ENCODE measurements at regions not wholly inside any gene's neighbourhood (a gene's known extent, or its start where the extent isn't known, plus 50 kb on each side); places are given as distances from the start of the nearest gene placed in this dataset.

GRCh38 chr12:84807249-84807648 lies 105.3 kb downstream of the SLC6A15 start:
- Histone ChIP-seq H3K4me2 (replicated peaks; ENCODE audit: extremely low read depth, low read length, poor library complexity, severe bottlenecking) (no peak overlapping the region), H3K4me1 (ENCODE audit: control insufficient read depth in 1 of 2, insufficient read depth in 2 of 2, low read length in 2 of 2) (no peaks in the 10 kb centered on the region), H3K9ac (ENCODE audit: insufficient read depth, low read length, poor library complexity, severe bottlenecking) (no peak overlapping the region), H3K79me2 (ENCODE audit: insufficient read depth, low read length) (no peaks in the 10 kb centered on the region), H3K27ac (ENCODE audit: low read depth in 1 of 2, low read length in 2 of 2) (no peak overlapping the region), H3K9me3 (replicated peaks in 1 of 2; ENCODE audit: control insufficient read depth in 1 of 2, insufficient read depth in 1 of 2, low read length in 2 of 2) (no peaks in the 10 kb centered on the region), H3K4me3 (replicated peaks in 1 of 3; ENCODE audit: low read depth in 2 of 3, low read length in 3 of 3) (no peak overlapping the region), H3K36me3 (replicated peaks in 1 of 2; ENCODE audit: control insufficient read depth in 1 of 2, insufficient read depth in 2 of 2, low read length in 2 of 2) (no peaks in the 10 kb centered on the region), H4K20me1 (ENCODE audit: insufficient read depth, low read length) (no peaks in the 10 kb centered on the region), H2AFZ (ENCODE audit: insufficient read depth, low read depth, low read length, poor library complexity, severe bottlenecking) (no peak overlapping the region), H3K27me3 (ENCODE audit: control insufficient read depth in 2 of 2, insufficient read depth in 2 of 2, low read length in 2 of 2) (no peaks in the 10 kb centered on the region)
- H3K27me3 Mint-ChIP-seq (ENCODE audit: low read depth in 3 of 3) = no peaks in the 10 kb centered on the region
- no peak for DNase-seq
- H3K36me3 Mint-ChIP-seq = no peaks in the 10 kb centered on the region
- intact Hi-C loops (cut with micrococcal nuclease) = no loop called here
- no peak overlapping the region for H3K4me3 Mint-ChIP-seq
- H3K27ac Mint-ChIP-seq = no peak overlapping the region
- TF ChIP-seq CTCF (IDR thresholded peaks at IDR 0.05) = no peak
- peaks cover 0 to 7% (median 0%) of the 10 kb centered on the region in 7 donors for H3K9me3 Mint-ChIP-seq
- no peaks in the 10 kb centered on the region for H3K4me1 Mint-ChIP-seq

- H3K36me3 ChIP-seq (replicated peaks in 1 of 2; ENCODE audit: control insufficient read depth in 1 of 2, insufficient read depth in 2 of 2, low read length in 2 of 2) = no peaks in the 10 kb centered on the region
- H3K4me1 Mint-ChIP-seq = no peaks in the 10 kb centered on the region
- H3K9me3 ChIP-seq (replicated peaks in 1 of 2; ENCODE audit: control insufficient read depth in 1 of 2, insufficient read depth in 1 of 2, low read length in 2 of 2) = no peaks in the 10 kb centered on the region
- H3K9me3 Mint-ChIP-seq = peaks cover 0 to 7% (median 0%) of the 10 kb centered on the region in 7 donors
- H3K27ac Mint-ChIP-seq = no peak overlapping the region
- WGBS (ENCODE audit: insufficient coverage) = no CpG with 5 or more reads among the region's 2 CpGs
- no peak overlapping the region for H3K4me3 Mint-ChIP-seq
- no peak for DNase-seq
- H3K27me3 Mint-ChIP-seq (ENCODE audit: low read depth in 3 of 3) = no peaks in the 10 kb centered on the region
- no peaks in the 10 kb centered on the region for H4K20me1 ChIP-seq (ENCODE audit: insufficient read depth, low read length)
- no peak overlapping the region for H2AFZ ChIP-seq (ENCODE audit: insufficient read depth, low read depth, low read length, poor library complexity, severe bottlenecking)
- no peaks in the 10 kb centered on the region for H3K27me3 ChIP-seq (ENCODE audit: control insufficient read depth in 2 of 2, insufficient read depth in 2 of 2, low read length in 2 of 2)
- H3K4me3 ChIP-seq (replicated peaks in 1 of 3; ENCODE audit: low read depth in 2 of 3, low read length in 3 of 3) = no peak overlapping the region
- no peak for TF ChIP-seq CTCF (IDR thresholded peaks at IDR 0.05)
- intact Hi-C loops (cut with micrococcal nuclease) = no loop called here
- H3K36me3 Mint-ChIP-seq = no peaks in the 10 kb centered on the region
- no peaks in the 10 kb centered on the region for H3K79me2 ChIP-seq (ENCODE audit: insufficient read depth, low read length)
- H3K4me1 ChIP-seq (ENCODE audit: control insufficient read depth in 1 of 2, insufficient read depth in 2 of 2, low read length in 2 of 2) = no peaks in the 10 kb centered on the region
- H3K9ac ChIP-seq (ENCODE audit: insufficient read depth, low read length, poor library complexity, severe bottlenecking) = no peak overlapping the region
- no peak overlapping the region for H3K27ac ChIP-seq (ENCODE audit: low read depth in 1 of 2, low read length in 2 of 2)
- H3K4me2 ChIP-seq (replicated peaks; ENCODE audit: extremely low read depth, low read length, poor library complexity, severe bottlenecking) = no peak overlapping the region
Observed at GRCh38 chr12:84805474-84805858, 107.1 kb downstream of the SLC6A15 start.

Measured in CD14-positive monocyte (primary cell).